Stimulated activated naive CD4-positive, alpha-beta T cell treated with Interleukin-2 at 50 U/mL for 16 hours (primary cell): ENCODE measurements at regions not wholly inside any gene's neighbourhood (a gene's known extent, or its start where the extent isn't known, plus 50 kb on each side); places are given as distances from the start of the nearest gene placed in this dataset.

Source experiments
- DNase-seq: peaks from one replicate; lab custom pipeline; 2025; lab: John Stamatoyannopoulos, UW

GRCh38 chr4:11632025-11632424 lies 203.3 kb upstream of the HS3ST1 start:
- no peak for DNase-seq

- DNase-seq = no peak
Measured at GRCh38 chr4:11631416-11631815, 202.7 kb upstream of the HS3ST1 start.

GRCh38 chr4:11628093-11628725 lies 199.5 kb upstream of the HS3ST1 start:
- no peak for DNase-seq

GRCh38 chr4:11626066-11626465 lies 197.4 kb upstream of the HS3ST1 start:
- DNase-seq = no peak

- DNase-seq = no peak
Measured at GRCh38 chr4:11625211-11625610, 196.5 kb upstream of the HS3ST1 start.

GRCh38 chr4:11624370-11624769 lies 195.7 kb upstream of the HS3ST1 start:
- no peak for DNase-seq

GRCh38 chr4:11623726-11624037 lies 195.0 kb upstream of the HS3ST1 start:
- no peak for DNase-seq

GRCh38 chr4:11622961-11623725 lies 194.4 kb upstream of the HS3ST1 start:
- no peak for DNase-seq

- no peak for DNase-seq
Measured at GRCh38 chr4:11620861-11621260, 192.2 kb upstream of the HS3ST1 start.

- DNase-seq = no peak
Measured at GRCh38 chr4:11618666-11619282, 190.1 kb upstream of the HS3ST1 start.

GRCh38 chr4:11616856-11617255 lies 188.2 kb upstream of the HS3ST1 start:
- DNase-seq = no peak

GRCh38 chr4:11615601-11616000 lies 186.9 kb upstream of the HS3ST1 start:
- no peak for DNase-seq

- DNase-seq = no peak
Measured at GRCh38 chr4:11614426-11614825, 185.7 kb upstream of the HS3ST1 start.

- no peak for DNase-seq
Measured at GRCh38 chr4:11611868-11612267, 183.2 kb upstream of the HS3ST1 start.

GRCh38 chr4:11609751-11610150 lies 181.1 kb upstream of the HS3ST1 start:
- DNase-seq = no peak

GRCh38 chr4:11608992-11609391 lies 180.3 kb upstream of the HS3ST1 start:
- no peak for DNase-seq

- DNase-seq = no peak
Measured at GRCh38 chr4:11606078-11606477, 177.4 kb upstream of the HS3ST1 start.

- no peak for DNase-seq
Measured at GRCh38 chr4:11605597-11605996, 176.9 kb upstream of the HS3ST1 start.

- DNase-seq = no peak
Measured at GRCh38 chr4:11604821-11605220, 176.1 kb upstream of the HS3ST1 start.

GRCh38 chr4:11603591-11604194 lies 175.0 kb upstream of the HS3ST1 start:
- no peak for DNase-seq

GRCh38 chr4:11602606-11603340 lies 174.1 kb upstream of the HS3ST1 start:
- DNase-seq = no peak

- DNase-seq = no peak
Measured at GRCh38 chr4:11599064-11599463, 170.4 kb upstream of the HS3ST1 start.
